LNCaP clone FGC (cell line): ENCODE measurements at regions not wholly inside any gene's neighbourhood (a gene's known extent, or its start where the extent isn't known, plus 50 kb on each side); places are given as distances from the start of the nearest gene placed in this dataset.

Experiments
- DNase-seq: peaks from one replicate; pipeline ENCODE4 v3.0.0-alpha.2; 2011; ENCODE audit warnings: low read depth
- H3K4me3 ChIP-seq: 2 replicates; pipeline ENCODE4 v1.5.1; 2011; ENCODE audit warnings: mild to moderate bottlenecking, low read depth, low read length, control low read depth
- TF ChIP-seq, protein P1 (sequence below): IDR thresholded peaks from 2 replicates; pipeline ENCODE4 v1.5.1; 2012; ENCODE audit warnings: mild to moderate bottlenecking; ENCODE audit not compliant: control insufficient read depth, insufficient read depth; ENCODE audit errors: extremely low read depth

DNA sequence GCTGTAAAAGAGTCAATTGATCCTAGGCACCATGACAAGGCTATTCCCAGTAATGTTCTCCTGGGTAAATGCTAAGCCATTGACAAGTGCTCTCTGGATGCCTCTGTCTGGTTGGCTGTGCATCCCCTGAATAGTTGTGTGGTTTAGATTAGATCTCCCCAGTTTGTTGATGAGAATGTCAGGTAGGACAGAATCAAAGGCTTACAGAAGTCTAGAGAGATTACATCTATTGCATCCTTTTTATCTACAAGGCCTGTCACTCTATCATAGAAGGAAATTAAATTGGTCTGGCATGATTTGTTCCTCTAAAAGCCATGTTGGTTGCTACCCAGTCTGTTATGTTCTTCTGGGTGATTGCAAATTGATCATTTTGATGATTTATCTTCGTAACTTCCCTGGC lies 548.3 kb downstream of the GATA3 start:
- TF ChIP-seq, protein P1, sequence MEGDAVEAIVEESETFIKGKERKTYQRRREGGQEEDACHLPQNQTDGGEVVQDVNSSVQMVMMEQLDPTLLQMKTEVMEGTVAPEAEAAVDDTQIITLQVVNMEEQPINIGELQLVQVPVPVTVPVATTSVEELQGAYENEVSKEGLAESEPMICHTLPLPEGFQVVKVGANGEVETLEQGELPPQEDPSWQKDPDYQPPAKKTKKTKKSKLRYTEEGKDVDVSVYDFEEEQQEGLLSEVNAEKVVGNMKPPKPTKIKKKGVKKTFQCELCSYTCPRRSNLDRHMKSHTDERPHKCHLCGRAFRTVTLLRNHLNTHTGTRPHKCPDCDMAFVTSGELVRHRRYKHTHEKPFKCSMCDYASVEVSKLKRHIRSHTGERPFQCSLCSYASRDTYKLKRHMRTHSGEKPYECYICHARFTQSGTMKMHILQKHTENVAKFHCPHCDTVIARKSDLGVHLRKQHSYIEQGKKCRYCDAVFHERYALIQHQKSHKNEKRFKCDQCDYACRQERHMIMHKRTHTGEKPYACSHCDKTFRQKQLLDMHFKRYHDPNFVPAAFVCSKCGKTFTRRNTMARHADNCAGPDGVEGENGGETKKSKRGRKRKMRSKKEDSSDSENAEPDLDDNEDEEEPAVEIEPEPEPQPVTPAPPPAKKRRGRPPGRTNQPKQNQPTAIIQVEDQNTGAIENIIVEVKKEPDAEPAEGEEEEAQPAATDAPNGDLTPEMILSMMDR, result no peak
- DNase-seq, result no peak
- H3K4me3 ChIP-seq, result no peak overlapping the region

DNA sequence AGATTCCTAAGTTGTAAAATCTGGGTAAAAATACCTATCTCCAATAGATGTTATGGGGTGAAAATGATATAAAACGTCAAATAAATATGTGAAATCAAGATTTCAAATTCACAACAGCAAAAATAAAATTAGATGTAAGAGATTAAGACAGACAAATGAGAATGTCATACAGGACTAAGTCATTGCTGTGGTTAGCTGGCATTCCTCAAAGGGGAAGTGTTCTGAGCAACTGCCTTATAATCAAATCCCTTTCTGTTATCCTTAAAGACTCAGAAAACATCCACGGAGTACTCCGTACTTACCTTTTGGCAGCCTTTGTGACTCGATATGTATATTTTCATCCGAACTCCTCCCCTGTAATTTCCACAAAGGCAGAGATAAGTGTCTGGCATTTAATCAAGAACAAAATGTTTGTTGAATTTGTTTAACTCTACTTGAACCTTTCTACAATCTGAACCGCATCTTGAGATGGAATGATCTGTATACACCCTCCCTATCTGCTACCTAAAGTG lies 559.6 kb downstream of the GATA3 start:
- DNase-seq, result peak; percentile 23
- no peak overlapping the region for H3K4me3 ChIP-seq

DNA sequence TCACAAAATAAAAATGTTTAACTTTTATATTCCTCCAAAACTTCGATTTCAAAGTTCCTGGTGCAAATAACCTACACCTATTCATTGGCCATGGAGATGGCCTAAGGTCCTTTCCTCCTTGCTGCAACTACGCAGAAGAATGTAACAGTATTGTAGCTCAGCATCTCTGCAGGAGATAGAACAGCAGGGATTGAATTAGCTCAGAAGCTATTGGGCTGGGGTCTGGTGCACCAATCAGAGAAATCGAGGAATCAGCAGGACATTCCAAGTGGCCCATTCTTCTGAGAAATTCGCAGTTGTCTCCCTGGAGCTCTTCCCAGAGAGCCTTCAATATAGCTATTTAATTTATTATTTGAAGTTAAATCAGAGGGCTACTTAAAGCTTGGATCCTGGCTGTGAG lies 560.6 kb downstream of the GATA3 start:
- TF ChIP-seq, protein P1, result no peak
- no peak overlapping the region for H3K4me3 ChIP-seq
- DNase-seq, result no peak

More for the DNA sequence above, 559.6 kb downstream of the GATA3 start:
- TF ChIP-seq, protein P1, result no peak

DNA sequence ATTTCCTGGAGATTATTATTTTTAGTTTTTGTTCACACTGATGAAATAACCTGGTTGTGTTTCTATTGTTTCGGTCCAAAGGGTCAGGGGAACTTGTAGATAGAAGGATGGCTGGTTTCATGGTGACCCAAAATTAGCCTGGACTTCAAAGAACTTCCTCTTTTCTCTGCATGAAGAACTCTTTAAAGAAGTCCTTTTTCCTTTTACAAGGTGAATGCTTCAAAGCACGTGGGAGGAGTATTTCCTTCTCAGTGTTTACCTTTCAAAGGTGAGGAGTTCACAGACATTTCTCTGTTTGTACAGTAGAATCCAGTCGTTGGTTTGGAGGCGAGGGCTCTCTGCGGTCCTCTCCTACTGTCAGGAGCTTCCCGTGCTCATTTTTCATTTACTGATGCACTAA lies 561.7 kb downstream of the GATA3 start:
- H3K4me3 ChIP-seq, result no peak overlapping the region
- DNase-seq, result peak; percentile 50
- TF ChIP-seq, protein P1, result no peak

DNA sequence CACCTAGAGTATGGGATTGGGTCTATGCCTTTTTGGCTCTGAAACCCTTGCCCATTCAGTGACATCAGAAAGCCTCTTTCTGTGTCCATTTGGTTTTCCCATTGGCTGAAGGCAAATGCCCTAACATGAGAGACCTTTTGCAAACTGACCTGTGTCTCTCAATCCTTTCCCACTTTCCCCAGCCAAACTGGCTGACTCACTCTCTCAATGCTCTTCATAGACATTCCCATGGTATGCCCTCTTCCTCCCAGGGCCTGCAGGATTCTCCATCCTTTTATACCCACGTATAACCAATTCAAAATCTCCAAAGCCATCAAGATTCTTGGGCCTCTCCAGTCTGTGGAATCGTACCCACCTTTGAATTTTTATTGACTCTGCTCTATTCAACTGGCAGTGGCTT lies 563.3 kb downstream of the GATA3 start:
- no peak for DNase-seq
- H3K4me3 ChIP-seq, result no peak overlapping the region

DNA sequence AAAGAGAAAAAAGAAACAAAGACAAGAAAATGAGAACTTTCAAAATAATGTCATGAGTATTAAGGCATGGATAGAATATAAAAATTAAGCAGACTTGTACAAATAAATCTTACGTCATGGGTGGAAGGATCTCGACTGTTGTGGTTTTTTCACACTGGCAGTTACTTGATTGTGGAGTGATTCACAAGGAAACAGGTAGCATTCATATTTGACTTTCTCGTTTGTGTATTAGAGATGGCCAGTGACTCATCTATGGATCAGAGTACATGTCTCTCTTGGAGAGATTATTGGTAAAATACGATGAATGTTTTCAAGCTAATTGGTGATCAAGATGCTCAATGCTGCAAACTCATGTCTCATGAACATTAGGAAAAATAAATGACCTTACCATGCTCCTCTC lies 564.3 kb downstream of the GATA3 start:
- TF ChIP-seq, protein P1, result no peak
- no peak overlapping the region for H3K4me3 ChIP-seq
- DNase-seq, result no peak

More for the DNA sequence above, 563.3 kb downstream of the GATA3 start:
- TF ChIP-seq, protein P1, result no peak

DNA sequence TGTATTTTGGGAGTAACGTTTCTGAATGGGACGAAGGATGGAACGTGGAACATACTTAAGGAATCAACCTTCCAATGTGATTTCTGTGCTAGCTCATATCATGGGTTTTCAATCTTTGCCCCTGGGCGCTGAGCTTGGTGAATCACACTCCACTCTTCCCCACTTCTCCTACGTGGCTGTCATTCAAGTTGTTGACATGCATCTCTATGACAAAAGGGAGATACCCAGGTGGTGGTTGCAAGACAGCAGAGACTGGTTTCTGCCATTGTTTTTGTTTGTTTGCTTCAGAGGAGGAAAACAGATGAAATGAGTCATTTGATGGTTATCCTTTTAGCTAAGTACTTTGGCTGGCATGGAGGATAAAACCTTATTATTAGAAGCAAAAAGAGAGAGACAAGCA lies 573.9 kb downstream of the GATA3 start:
- TF ChIP-seq, protein P1, result no peak
- no peak overlapping the region for H3K4me3 ChIP-seq
- no peak for DNase-seq
